Hematopoietic multipotent progenitor cell treated with erythropoietin and hydrocortisone succinate and interleukin-3 and kit ligand, for 17 days (in vitro differentiated cells): ENCODE measurements at regions not wholly inside any gene's neighbourhood (a gene's known extent, or its start where the extent isn't known, plus 50 kb on each side); places are given as distances from the start of the nearest gene placed in this dataset.

Experiments
- DNase-seq: peaks from one replicate; pipeline ENCODE4 v3.0.0-alpha.2; 2015; ENCODE audit warnings: low spot score

DNA sequence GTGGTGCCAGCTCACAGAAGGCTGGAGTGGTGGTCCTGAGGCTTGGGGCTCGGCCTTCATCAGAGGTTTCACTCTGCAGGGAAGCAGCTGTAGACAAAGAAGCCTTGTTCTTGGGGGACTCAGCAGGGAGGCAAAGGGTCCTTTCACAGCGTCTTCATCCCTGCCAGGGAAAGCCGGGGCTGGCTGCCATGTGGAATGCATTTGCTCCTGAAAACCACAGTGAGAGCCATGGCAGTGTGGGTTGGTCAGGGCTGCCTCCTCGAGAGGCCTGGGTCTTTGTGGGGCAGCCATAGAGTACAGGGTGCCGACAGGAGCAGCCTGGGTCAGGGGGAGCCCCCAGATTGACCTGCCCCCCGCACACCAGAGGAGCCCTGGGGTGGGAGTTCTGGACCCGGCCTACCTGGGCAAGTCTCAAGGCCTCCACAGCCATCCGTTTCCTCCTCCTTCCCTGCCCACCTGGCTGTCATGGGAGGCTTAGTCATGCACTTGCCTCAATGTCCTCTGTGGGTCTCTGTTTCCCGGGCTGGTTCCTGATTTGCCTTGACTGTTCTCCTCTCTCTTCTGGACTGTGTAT, 144.0 kb downstream of the CDC5L start:
- DNase-seq: no peak

DNA sequence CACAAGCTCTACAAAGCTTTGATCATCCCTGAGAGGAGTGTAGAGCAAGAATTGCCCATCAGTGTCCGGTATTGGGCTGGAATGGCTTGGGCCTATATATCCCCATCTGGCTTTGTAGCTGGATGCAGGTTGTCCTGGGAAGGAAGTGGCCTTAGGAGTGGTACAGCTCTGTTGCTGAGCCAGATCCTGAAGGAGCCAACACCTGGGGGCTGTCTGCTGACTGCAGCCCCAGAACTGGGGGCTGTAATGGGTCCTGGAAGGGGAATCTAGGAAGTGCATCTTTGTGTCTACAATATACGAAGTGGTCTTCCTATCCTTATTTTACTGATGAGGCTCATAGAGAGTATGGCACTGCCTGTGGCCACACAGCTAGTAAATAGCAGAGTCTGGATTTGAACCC, 145.9 kb downstream of the CDC5L start:
- DNase-seq: no peak

DNA sequence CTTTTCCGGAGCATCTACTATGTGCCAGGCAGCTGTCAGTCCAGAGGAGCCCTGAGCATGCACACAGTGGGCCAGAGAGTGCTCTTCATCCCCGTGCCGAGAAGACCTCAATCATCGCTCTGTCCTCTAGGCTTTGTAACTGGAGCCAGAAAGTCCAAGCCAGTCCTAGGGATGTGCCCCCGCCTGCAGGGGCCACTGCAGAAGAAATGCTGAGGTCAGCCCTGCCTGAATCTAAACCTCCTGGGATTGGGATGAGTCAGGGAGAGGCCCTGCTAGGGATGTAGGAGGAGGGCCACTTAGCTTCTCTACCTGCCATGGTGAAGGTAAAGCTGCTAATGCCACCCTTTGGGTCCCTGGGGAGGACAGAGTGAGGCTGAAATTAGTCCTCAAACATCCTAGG, 146.8 kb downstream of the CDC5L start:
- no peak for DNase-seq

DNA sequence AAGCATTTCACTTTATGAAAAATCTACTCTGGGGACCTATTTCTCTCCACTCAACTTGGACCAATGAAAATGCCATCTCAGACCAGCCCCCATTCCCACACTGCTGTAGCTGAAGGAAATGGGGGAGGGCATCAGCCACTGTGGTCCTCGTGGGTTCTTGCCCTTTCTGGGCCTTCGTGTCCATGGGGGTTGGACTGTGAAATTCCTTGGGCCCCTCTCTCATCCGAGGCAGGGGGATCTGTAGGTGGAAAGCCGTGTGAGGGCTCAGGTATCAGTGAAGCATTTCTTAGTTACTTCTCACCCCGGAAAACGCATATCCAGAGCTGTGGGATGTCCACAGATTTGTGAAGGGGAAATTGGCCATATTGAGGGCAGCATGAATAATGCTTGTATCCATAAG, 147.9 kb downstream of the CDC5L start:
- no peak for DNase-seq

DNA sequence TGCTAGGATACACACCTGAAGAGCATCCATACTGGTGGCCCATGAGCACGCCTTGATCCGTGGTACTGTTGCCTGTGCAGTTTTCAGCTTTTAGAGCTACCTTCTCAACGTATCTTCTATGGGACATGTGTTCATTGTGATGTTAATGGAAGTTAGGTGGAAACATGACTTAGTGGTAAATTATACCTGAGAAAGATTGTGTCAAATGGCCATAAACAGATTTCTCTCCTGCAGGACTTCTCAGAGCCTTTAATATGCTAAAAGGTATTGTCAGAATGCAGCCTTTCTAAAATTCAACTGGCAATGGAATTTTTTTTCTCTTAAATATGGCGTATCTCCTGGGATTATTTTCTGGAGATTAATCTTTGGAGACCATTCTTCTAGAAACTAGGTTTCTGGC, 148.5 kb downstream of the CDC5L start:
- no peak for DNase-seq

DNA sequence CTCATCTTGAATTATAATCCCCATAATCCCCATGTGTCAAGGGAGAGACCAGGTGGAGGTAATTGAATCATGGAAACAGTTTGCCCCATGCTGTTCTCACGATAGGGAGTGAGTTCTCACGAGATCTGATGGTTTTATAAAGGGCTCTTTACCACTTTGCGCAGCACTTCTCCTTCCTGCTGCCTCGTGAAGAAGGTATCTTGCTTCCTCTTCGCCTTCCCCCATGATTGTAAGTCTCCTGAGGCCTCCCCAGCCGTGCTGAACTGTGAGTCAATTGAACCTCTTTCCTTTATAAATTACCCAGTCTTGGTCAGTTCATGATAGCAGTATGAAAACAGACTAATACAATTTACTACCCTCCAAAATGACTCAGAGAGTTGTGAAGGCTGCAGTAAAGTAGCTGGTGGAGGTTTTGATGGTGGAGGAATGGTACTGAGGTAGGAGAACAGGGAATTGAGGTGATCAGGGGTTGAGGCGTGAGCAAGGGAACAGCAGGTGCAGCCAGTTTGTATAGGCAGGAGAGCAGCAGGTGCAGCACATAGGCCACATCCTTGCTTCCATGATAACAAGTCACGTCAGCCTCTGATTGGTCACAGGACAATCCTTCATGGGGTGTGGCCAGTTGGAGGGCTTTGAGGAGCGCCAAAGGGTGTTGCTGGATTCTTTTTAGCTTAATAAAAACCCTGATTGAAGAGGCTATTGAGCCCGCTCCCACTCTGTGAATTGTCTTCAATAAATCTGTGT, 150.0 kb downstream of the CDC5L start:
- no peak for DNase-seq

DNA sequence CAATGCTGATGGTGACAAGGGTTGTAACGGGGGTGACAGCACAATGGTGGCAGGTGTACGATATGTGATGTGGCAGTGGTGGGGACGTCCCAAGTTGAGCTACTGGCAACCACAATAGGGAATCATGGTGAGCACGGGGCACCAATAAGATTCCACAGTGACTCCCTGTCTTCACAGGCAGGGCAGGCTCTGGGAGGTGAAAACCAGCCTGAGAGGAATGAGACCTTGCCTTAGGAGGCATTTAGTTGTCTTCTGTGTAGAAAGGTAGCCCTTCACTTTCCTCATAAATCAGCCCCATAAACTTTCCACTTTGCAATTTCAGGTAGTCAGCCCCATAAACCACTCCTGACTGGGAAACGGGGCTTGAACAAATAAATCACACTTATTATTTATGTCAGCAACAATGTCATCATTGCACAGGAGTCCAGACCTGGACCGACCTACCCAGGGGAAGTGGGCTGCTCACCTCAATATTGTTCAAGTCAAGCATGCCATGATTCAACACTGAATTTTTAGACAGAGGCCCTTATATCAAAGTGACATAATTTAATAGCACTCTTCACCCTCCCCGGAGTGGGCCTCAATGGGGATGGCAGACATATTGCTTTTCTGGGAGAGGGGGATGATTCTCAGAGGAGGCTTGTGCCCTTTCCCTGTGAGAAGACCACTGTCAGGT, 150.8 kb downstream of the CDC5L start:
- no peak for DNase-seq

DNA sequence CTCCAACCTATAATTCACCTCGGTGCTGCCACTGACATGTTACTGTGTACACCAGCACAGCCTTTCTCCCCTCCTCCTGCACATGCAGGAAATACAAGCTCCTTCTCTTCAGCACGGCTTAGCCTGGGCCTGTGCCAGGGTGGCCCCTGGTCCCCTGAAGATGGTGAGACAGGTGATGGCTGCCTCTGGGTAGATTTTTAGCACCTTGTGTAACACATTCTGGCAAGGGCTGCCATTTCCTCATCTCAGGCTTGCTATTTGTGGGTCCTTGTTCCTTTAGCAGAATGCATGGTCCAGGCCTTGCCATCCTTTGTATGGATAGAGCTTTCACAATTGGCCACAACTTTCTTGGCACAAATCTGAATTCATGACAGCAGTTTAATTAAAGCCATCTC, 151.3 kb downstream of the CDC5L start:
- DNase-seq: no peak

DNA sequence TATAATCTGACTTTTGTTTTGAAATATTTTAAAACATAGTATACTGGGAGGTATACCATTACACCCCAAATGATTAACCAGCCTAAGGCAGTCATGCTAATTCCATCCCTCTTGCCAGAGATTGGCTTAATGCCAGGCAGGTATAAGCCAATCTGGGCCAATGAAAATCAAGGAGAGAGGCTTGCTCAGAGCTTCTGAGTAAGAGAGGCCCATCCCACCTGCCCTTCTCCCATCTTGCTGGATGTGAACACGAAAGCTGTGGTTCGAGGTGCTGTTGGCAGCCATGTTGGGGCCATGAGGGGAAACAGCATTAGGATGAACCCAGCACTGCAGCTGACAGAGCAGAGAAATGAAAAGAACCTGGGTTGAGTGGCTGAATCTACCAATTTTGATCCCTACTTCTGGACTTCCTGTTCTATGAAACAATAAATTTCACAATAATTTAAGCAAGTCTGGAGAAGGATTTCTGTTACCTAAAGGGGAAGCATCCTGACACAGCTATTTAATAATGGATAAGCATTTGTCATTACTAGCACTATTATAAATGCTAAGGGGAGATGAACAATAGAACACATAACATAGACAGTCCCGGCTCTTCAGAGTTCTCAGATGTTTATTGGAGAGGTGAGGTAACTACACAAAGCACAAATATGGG, 152.3 kb downstream of the CDC5L start:
- DNase-seq: no peak

DNA sequence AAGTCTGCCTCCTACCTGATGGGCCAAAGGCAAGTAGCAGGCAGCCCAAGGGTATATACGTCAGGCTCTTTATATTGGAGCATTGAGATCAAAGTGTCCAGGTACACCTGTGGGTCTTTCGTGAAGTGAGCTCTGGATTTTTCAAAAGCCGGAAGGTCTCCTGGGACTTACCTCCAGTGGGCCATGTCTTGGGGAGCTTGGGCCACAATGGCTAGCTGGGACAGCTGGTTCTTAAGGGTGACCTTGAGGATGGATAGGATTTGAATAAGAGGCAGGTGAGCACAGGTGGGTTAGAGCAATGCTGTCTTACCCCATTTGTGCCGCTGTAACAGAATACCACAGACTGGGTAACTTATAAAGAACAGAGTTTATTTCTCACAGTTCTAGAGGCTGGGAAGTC, 153.4 kb downstream of the CDC5L start:
- DNase-seq: no peak

DNA sequence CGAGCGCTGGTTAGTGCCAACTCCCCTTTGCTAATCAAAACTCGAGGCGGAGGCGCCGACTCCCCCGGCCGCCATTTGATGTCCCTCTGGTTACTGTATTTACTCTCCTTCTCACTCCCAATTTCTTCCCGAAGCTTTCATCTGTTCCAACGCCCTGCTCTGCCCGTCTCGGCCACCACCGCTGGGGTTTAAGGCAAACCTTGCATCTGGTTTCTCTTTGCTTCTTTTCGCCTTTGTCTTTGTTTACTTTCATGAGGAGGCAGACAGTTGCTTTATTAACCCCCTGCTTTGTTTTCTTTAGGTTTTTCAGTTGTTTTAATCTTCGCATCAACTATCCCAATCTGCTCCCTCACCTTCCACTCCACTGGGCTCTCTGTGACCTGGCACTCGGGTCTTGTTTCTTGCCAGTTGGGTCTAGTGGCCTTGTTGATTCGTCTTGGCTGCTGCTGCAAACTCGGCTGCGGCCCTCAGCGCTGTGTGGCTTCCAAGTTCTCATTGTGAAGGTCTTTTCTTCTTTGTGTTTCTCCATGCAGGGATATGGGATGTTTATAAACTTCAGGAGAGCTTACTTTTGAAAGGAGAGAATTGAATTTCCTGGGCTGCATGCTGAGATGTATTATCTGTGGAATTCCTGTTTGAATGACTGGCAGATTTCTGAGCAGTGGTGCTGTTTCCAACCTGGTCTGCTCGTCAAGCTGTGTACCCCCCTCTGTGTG, 155.1 kb downstream of the CDC5L start:
- no peak for DNase-seq

DNA sequence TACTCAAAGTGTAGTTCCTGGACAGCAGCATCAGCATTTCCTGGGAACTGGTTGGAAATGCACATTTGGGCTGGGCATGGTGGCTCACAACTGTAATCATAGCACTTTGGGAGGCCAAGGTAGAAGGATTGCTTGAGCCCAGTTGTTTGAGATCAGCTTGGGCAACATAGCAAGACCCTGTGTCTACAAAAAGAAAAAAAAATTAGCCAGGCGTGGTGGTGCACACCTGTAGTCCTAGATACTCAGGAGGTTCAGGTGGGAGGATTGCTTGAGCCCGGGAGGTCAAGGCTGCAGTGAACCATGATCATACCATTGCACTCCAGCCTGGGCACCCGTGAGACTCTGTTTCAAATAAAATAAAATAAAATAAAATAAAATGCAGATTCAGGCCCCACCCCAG, 156.2 kb downstream of the CDC5L start:
- DNase-seq: no peak

DNA sequence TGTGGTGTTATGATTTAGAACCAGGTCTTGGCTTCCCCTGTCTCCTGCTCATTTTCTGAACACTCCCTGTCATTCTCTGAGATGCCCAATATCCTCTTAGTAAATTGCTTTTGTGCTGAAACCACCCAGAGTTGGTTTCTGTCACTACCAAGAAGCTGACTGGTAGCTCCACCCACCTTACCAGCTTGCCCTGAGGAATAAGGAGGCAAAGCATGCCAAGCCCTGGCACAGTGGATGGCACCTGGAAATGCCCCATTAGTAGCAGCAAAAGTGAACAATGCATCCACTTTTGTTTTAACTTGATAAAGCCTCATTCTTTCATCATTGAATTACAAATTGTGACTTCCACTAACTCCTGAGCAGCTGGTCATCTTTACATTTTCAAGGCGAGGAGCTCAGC, 157.7 kb downstream of the CDC5L start:
- DNase-seq: no peak

DNA sequence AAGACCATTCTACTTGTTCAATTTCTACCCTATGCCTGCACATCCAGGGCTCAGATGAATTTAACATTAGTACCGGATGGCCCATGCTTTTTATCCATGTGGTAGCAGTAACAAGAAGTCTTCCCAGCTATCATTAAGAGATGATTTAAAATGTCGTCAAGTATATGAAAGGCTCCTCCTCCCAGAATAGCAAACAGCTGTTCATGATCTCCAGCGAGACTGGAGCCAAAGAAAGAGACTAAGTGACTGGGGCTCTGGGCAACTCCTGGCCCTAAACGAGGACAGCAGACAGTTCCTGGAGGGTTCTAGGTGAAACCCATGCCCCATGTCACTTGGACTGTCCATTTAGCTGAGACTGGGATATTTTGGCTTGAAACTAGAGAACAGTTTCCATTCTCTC, 160.8 kb downstream of the CDC5L start:
- no peak for DNase-seq

DNA sequence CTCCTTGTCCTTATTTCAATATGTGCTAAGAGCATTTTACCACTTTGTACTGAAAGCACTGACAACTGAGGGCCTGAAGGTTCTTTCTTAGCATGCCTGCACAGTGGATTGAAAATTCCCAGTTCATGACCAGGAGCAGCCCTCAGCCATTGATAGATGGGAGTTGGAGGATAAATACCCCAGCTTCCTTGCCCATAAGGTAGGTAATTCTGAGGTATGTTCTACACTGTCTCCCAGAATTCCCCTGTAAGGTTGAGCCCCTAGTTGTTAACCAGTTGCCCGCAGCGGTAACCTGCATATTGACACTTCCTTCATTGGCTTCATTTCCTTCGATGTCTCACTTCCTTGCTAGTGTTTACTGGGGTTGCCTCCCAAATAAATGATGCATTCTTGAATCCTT, 162.0 kb downstream of the CDC5L start:
- no peak for DNase-seq

DNA sequence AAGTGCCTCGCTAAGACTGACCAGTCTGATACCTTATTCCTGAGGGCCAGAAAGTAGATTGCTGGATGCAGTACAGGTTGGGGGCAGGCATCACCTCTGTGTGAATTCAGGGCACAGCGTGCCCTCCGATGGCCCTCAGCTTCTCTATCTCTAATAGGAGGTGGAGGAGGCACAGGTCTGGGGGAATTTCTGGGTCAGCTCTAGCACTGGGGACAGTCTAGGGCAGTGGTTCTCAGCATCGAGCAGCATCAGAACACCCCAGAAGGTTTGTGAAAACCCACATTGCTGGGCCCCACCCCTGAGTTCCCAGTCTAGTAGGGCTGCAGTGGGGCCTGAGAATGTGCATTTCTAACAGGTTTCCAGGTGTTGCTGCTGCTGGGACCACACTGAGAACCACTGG, 166.7 kb downstream of the CDC5L start:
- no peak for DNase-seq

DNA sequence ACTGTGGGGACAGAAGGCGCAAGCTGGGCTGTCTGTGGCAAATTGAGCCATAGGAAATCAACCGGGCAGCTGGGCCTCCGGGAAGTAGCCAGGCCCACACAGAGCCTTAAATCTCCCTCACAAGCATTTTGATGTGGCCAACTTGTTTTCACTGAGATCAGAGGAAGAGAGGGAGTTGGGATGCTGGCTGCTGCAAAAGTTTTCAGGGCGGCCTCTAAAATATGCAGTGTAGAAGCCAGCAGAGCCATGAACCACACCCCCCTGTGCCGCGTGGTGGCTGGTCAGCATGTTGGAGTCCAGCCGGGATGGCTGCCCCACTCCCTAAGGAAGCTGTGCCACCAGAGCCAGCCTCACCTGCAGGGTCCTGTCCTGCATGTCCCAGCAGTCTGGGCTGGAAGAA, 167.4 kb downstream of the CDC5L start:
- no peak for DNase-seq

DNA sequence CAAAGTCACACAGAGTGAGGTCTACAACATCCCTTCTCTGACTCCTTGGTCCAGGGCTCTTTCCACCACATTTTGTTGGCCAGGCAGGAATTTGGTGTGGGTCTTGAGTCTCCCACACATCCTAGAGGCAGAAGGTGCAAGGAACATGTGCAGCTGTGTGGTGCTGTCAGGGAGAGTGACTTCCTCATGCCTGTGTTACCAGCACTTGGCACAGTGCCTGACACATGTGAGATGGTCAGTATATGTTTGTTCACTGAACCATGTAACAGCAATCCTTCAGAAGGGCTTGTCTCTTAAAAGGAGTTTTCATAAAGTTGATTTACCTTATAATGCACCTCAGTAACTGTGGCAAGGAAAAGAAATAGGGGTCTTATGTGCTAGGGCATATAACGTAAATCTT, 168.5 kb downstream of the CDC5L start:
- DNase-seq: no peak

DNA sequence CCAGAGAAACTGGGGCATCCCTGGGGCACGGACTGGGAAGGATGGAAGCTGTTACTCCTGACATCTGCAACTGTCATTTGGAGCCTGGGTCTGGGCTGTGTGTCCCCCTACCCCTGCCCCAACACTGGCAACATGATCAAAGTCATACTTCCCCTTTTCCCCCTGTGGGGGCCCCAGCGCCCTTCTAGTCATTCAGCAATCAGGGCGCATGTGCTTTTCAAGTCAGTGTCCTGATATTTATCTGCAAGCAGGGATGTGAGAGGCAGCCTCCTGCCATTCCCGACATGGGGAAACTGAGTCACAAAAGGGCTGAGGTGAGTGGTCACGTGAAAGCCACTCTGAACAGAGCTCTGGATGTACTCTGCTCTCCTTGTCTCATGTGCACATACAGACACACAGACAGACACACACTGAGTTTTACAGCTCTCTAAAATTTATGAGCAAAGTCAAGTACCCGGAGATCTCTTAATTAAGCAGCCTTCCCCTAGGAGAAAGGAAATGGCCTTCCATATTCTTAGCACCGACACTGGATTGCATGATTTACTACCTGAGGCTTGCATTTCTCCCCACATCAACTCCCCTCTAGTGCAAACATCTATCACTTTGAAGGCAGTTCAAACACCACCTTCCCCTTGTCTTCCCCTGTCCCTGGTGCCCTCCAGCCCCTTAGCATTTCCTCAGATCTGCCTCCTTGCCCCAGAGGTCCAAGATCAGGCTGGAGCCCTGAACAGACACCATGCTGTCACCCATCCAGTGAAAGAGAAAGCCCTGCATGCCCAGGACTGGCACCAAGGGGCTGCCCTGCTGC, 170.7 kb downstream of the CDC5L start:
- no peak for DNase-seq

DNA sequence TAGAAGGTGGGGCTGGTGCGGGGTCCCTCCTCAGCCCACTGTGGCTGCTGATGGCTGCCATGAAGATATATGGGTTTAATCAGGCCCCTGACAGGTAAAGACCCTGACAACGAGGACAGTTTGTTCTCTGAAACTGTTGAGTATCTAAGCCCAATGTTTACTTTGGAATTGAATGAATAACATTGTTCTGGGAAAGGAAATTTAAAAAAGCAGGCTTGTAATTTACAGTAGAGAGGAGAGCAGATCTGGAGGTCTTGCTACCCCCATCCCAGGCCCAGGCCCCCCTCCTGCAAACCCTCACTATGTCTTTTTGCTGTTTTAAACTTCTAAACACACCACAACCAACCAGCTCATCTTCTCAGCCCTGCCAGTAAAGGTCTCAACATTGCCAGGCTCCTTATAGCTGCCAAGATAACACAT, 171.3 kb downstream of the CDC5L start:
- DNase-seq: no peak

DNA sequence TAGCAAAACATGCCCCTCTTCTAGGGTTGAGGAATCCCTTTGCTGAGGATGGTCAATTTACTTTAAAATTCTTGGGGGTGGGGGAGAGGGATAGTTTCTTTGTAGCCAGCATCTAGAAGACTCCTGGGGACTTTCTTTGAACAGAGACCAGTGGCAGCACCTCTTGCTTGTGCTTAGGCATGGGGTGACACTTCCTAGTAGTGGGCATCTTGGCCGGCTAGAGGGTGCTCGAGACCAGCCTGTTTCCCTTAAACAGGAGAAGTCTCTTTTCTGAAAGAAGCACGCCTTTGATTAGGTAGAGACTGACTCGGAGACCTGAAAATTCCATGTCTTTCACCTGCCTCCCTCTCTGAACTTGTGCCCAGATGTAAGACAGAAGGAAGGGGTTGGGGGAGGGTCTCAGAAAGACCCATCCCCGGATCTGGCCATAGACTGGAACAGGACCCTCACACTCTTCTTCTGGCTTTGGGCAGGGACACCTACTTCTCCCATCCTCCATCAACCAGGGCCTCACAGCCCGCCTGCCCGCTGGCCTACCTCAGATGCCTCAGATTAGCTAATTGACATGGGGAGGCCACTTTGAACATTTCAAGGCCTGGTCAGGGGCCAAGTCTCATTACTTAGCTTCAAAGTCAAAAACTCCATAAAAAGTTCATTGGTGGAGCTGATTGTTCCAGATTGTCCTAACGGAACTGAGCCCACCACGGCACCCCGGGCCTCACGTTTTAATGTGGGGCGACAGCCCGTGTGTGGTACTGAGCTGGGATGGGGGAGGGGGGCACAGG, 172.2 kb downstream of the CDC5L start:
- DNase-seq: no peak
